Heart left ventricle (tissue), 13 donors: ENCODE measurements at regions not wholly inside any gene's neighbourhood (a gene's known extent, or its start where the extent isn't known, plus 50 kb on each side); places are given as distances from the start of the nearest gene placed in this dataset.

Experiments
- CTCF ChIP-seq, 12 donors: fragments of 200-600 bp; sonication (generic) in 4 of 12; IDR thresholded peaks; one replicate each; pipeline versions ENCODE4 v1.5.0 to v1.8.0; 2018 to 2022; ENCODE audit warnings: antibody characterized with exemption in 12 of 12, mild to moderate bottlenecking in 5 of 12
- POLR2A ChIP-seq, 2 donors: fragments of 450-650 bp; IDR thresholded peaks; one replicate each; pipeline ENCODE4 v1.6.1; 2017; ENCODE audit warnings: antibody characterized with exemption in 2 of 2, mild to moderate bottlenecking in 2 of 2, moderate library complexity in 2 of 2
- donor health status: ischemic (EF 13 %, LVEDD 7.1; RV severe dilation, severe dysfunction).
- donor health status: DM: no; HTN: yes; CAD: no.
- donor health status: DM: no; HTN: no; CAD: no.
- donor health status: ischemic (EF 25% LVEDD 6.9; RV normal size, moderate dysfunction).
- donor health status: ischemic (EF 25% LVEDD 5.7; RV mildly dilated, moderate dysfunction).
- donor health status: ischemic (EF 35%, LVEDD 5.7; RV mildly dilated, moderate dysfunction).
- donor health status: nonischemic (EF 11% LVEDD 7.7; RV severe dilation, severe dysfunction).
- donor health status: DM: yes; HTN: yes; CAD: no.
- donor health status: PGD.
- donor health status: ischemic (EF 29% LVEDD 5.4; RV normal size, mild dysfunction).
- donor health status: nonischemic (EF 23%, LVEDD 6.1; RV moderate dilation, normal function).

GRCh38 chr15:89018207-89018606 lies 70.0 kb upstream of the ABHD2 start:
- TF ChIP-seq CTCF (IDR thresholded peaks at IDR 0.05) (no peak), POLR2A (IDR thresholded peaks at IDR 0.05) (no peak)
